Esophagus (tissue), 2 donors: ENCODE measurements at regions not wholly inside any gene's neighbourhood (a gene's known extent, or its start where the extent isn't known, plus 50 kb on each side); places are given as distances from the start of the nearest gene placed in this dataset.

Source experiments
- H3K27ac ChIP-seq, 2 donors: one replicate each; pipeline ENCODE4 v1.5.1; 2013; ENCODE audit warnings: low read depth in 2 of 2, mild to moderate bottlenecking in 2 of 2, inconsistent platforms in 1 of 2, low read length in 1 of 2, moderate library complexity in 1 of 2
- H3K27me3 ChIP-seq, 2 donors: one replicate each; pipeline ENCODE4 v1.6.1; 2013; ENCODE audit warnings: low read length in 2 of 2, control low read depth in 1 of 2, mild to moderate bottlenecking in 1 of 2; ENCODE audit not compliant: insufficient read depth in 2 of 2, control insufficient read depth in 1 of 2
- H3K36me3 ChIP-seq, 2 donors: one replicate each; pipeline ENCODE4 v1.6.1; 2013; ENCODE audit warnings: low read length in 1 of 2; ENCODE audit not compliant: control insufficient read depth in 2 of 2, insufficient read depth in 2 of 2
- H3K4me1 ChIP-seq, 2 donors: one replicate each; pipeline ENCODE4 v1.6.1; 2013; ENCODE audit warnings: low read length in 1 of 2; ENCODE audit not compliant: control insufficient read depth in 2 of 2, insufficient read depth in 2 of 2
- H3K4me3 ChIP-seq, 2 donors: one replicate each; pipeline ENCODE4 v1.5.1; 2013; ENCODE audit warnings: low read length in 2 of 2, mild to moderate bottlenecking in 2 of 2, low read depth in 1 of 2, moderate library complexity in 1 of 2
- H3K9me3 ChIP-seq, 2 donors: one replicate each; pipeline ENCODE4 v1.6.1; 2013; ENCODE audit warnings: mild to moderate bottlenecking in 2 of 2, low read depth in 1 of 2, low read length in 1 of 2, moderate library complexity in 1 of 2; ENCODE audit not compliant: control insufficient read depth in 2 of 2, insufficient read depth in 1 of 2
- WGBS, 2 donors: extraction: QIAGEN DNeasy Blood & Tissue Kit; methylation state at CpG; one replicate each; pipeline ENCODE4 v1.1.7; 2013; 5-methylcytosine and 5-hydroxymethylcytosine counted together
- donor health status: healthy with polysubstance abuse.
- donor health status: Bipolar disorder and iron deficiency.

DNA sequence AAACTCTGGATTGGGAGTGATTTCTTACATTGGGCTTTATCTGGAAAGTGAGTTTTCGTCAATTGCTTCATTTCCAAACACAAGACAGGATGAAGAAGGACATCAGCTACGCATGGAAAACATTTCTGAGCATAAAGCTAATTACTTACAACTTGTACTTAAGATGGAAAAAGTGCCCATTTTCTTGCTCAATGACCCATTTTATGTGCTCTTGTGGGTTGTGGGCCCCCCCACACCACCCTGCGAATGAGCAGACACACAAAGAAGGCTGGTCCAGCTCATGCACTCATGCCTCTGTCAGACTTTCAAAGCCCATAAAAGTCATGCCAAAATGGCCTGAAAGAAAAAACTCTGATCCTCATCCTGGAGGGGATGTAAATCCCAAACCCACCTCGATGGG is 663.0 kb downstream of the AJAP1 start:
- peaks cover 0 to 8% of the 10 kb centered on the region in 2 donors for H3K27me3 ChIP-seq
- no peak overlapping the region for H3K27ac ChIP-seq
- H3K4me1 ChIP-seq, result no peaks in the 10 kb centered on the region
- no peaks in the 10 kb centered on the region for H3K36me3 ChIP-seq
- WGBS, 2 donors, result 75 to 80% methylated on average over 4 of the region's 4 CpGs
- H3K4me3 ChIP-seq, result no peak overlapping the region
- no peaks in the 10 kb centered on the region for H3K9me3 ChIP-seq

DNA sequence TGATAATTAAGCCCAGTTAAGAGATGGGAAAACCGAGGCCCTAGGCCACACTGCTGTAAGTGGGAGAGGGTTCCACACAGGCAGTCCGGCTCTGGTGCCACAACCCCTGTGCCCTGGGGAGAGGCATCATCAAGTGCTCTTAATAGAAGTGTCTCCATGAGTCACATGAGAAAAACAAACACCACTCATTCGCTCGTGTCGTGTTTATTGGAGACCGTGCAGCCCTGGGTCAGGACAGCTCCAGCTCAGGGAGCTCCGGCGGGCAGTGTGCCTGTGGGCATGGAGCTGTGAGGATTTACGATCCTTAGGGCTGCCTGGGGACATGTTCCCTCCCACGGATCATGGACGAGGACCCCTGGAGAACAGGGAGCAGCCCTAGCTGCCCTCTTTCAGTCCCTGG is 658.5 kb downstream of the AJAP1 start:
- H3K4me3 ChIP-seq, result no peak overlapping the region
- H3K9me3 ChIP-seq, result no peaks in the 10 kb centered on the region
- H3K4me1 ChIP-seq, result no peaks in the 10 kb centered on the region
- WGBS, 2 donors, result 49 to 60% methylated on average over 11 of the region's 11 CpGs
- no peaks in the 10 kb centered on the region for H3K36me3 ChIP-seq
- H3K27ac ChIP-seq, result no peak overlapping the region
- H3K27me3 ChIP-seq, result peaks cover 0 to 3% of the 10 kb centered on the region in 2 donors

DNA sequence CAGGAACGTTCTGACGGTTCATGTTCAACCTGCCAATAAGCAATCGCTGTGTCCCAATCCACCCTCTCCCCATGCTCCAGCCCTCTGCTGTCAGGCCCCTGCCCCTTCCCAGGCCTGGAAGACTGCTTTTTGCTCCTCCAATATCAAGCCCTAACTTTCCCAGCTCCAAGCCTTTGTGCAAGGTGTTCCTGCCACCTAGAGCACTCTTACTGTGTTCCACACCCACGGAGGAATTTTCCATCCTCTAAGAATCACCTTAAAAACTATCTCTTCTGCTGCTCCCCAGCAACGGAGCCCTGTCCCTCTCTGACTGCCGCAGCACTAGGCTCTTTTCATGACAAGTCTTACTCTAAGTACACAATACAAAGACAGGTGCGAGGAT is 657.9 kb downstream of the AJAP1 start:
- Histone ChIP-seq H3K36me3 (no peaks in the 10 kb centered on the region), H3K4me3 (no peak overlapping the region), H3K27me3 (peaks cover 0 to 3% of the 10 kb centered on the region in 2 donors), H3K27ac (no peak overlapping the region), H3K9me3 (no peaks in the 10 kb centered on the region), H3K4me1 (no peaks in the 10 kb centered on the region)
- WGBS, 2 donors, result 75 to 82% methylated on average over 7 of the region's 7 CpGs

DNA sequence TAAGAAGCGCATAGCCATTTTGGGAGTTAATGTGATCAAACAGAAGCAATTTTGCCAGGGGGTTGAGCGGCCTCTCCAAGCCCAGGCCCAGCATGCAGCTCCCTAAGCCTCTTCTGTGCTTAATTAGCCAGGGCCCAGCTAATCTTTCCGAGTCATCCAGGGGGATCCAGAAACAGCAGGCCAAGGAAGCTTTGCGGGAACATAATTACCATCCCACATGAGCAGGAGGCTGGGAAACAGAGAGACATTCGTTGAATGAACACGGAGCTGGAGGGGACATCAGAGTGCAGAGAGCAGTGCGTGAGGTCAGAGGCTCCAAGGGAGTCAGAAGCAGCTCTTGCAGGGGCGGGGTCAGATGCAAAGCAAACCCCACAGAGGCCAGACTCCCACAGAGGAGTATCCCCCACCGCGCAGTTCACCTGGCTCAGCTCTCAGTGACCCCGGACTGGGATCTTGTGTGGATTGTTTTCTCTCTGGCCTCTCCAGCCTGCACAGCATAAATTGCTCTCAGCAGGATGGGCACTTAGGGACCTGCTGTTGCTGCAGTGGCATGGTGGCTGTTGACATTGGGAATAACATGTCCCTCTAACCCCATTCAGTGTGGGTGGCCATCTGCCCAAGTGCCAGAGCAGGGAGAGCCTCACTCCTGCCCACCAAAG is 657.4 kb downstream of the AJAP1 start:
- Histone ChIP-seq H3K27ac (no peak overlapping the region), H3K4me1 (no peaks in the 10 kb centered on the region), H3K9me3 (no peaks in the 10 kb centered on the region), H3K27me3 (peaks cover 0 to 3% of the 10 kb centered on the region in 2 donors), H3K4me3 (no peak overlapping the region), H3K36me3 (no peaks in the 10 kb centered on the region)
- WGBS, 2 donors, result 70 to 71% methylated on average over 11 of the region's 11 CpGs

DNA sequence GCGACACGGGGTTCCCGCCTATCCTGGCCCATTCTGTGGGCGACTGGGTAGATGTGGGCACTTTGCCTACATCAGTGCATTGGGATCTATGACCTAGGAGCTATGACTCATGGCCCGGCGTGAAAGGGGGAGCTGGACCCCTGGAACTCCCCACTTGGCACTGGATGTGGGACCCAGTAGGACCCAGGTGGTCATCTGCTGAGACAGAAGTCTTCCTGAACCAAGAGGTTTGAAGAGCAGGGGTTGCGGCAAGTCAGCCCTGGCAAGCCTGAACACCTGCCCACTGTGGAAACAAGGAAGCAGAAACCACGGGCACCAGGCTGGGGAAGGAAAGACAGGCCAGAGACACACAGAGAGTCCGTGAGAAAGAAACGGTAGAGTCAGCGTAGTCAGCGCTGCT is 656.7 kb downstream of the AJAP1 start:
- peaks cover 0 to 3% of the 10 kb centered on the region in 2 donors for H3K27me3 ChIP-seq
- 60 to 64% methylated on average over 12 of the region's 12 CpGs for WGBS, 2 donors

DNA sequence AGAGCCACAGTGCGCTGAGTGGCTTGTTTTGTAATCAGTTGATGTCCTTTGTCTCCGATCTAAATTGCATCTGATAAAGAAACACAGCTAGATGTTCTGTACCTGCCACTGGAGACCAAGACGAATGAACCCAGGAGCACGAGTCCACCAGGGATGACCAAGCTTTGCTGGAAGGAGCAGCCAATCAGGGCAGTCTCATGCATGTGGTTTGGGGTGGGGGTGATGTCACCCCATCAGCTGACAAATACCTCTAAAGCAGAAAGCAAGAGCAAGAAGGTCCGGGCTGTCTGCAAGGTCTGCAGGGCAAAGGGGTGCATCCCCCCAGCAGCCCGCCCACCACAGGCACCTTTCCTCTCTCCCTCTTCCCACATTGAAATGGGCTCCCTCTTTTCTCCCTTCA is 653.8 kb downstream of the AJAP1 start:
- H3K4me1 ChIP-seq, result no peaks in the 10 kb centered on the region
- no peaks in the 10 kb centered on the region for H3K9me3 ChIP-seq
- H3K4me3 ChIP-seq, result no peak overlapping the region
- no peak overlapping the region for H3K27ac ChIP-seq
- H3K36me3 ChIP-seq, result no peaks in the 10 kb centered on the region
- 66 to 69% methylated on average over 6 of the region's 6 CpGs for WGBS, 2 donors
- peaks cover 0 to 4% of the 10 kb centered on the region in 2 donors for H3K27me3 ChIP-seq

More for the DNA sequence above, 656.7 kb downstream of the AJAP1 start:
- H3K27ac ChIP-seq, result no peak overlapping the region
- H3K9me3 ChIP-seq, result no peaks in the 10 kb centered on the region
- H3K36me3 ChIP-seq, result no peaks in the 10 kb centered on the region
- no peak overlapping the region for H3K4me3 ChIP-seq
- H3K4me1 ChIP-seq, result no peaks in the 10 kb centered on the region

DNA sequence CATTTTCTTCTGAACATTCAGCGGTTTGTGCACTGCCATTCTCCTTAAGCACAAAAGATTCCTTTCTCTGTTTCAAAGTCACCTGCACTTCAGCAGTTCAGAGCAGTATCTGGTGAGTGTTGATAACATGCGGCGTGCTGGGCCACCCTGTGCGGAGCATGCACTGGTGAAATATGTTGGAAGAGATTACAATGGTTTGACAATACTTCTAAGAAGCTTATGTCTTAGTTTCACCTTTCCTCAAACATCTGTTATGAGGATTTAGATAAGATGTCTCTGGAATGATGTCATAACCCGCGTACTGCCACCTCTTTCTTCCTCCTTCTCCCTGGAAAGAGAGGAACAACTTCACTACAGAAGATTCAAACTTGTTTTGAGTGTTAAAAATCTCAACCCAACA is 650.3 kb downstream of the AJAP1 start:
- H3K4me1 ChIP-seq, result no peaks in the 10 kb centered on the region
- peaks cover 0 to 1% of the 10 kb centered on the region in 2 donors for H3K9me3 ChIP-seq
- no peaks in the 10 kb centered on the region for H3K36me3 ChIP-seq
- H3K4me3 ChIP-seq, result no peak overlapping the region
- peaks cover 0 to 4% of the 10 kb centered on the region in 2 donors for H3K27me3 ChIP-seq
- no peak overlapping the region for H3K27ac ChIP-seq
- 85 to 87% methylated on average over 6 of the region's 6 CpGs for WGBS, 2 donors

DNA sequence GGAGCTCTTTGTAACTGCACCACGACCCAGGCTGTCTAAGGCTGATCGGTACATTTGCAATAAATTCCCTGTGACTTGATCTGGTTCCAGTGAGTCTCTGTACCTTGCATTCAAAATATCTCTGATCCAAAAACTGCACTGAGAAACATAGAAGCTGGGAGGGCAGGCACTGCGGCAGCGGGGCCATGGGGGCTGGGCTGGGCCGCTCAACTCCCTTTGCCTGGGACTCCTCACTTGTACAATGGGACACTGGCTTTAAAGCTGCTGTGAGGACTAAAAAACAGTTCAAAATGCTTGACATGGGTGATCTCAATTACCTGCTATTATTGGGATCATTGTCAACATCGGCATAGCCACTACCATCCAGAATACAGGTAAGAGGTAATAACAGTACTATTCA is 644.0 kb downstream of the AJAP1 start:
- peaks cover 0 to 2% of the 10 kb centered on the region in 2 donors for H3K27me3 ChIP-seq
- peaks cover 0 to 1% of the 10 kb centered on the region in 2 donors for H3K9me3 ChIP-seq
- H3K27ac ChIP-seq, result no peak overlapping the region
- H3K36me3 ChIP-seq, result no peaks in the 10 kb centered on the region
- peaks cover 0 to 4% of the 10 kb centered on the region in 2 donors for H3K4me1 ChIP-seq
- no peak overlapping the region for H3K4me3 ChIP-seq
- 89% methylated on average over 6 of the region's 6 CpGs for WGBS, 2 donors

DNA sequence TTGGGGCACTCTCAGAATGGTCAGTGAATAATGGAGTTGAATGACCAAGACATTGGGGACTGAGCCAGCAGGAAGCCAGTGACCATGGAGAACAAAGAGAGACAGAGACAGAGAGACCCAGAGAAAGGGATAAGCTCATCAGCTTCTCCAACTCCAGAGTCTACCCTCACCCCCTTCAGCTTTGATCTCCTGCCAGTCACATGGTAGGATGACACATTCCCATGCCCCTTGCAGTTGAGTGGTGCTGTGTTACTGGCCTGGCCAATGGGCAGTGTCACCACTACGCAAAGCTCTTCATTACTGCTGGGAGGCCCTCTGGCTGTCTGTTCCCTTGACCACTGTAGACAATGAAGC is 643.5 kb downstream of the AJAP1 start:
- Histone ChIP-seq H3K4me3 (no peak overlapping the region), H3K27me3 (peaks cover 0 to 2% of the 10 kb centered on the region in 2 donors), H3K27ac (no peak overlapping the region), H3K9me3 (peaks cover 0 to 1% of the 10 kb centered on the region in 2 donors), H3K4me1 (peaks cover 0 to 4% of the 10 kb centered on the region in 2 donors), H3K36me3 (no peaks in the 10 kb centered on the region)
- 86 to 95% methylated on average over 1 of the region's 1 CpG for WGBS, 2 donors

DNA sequence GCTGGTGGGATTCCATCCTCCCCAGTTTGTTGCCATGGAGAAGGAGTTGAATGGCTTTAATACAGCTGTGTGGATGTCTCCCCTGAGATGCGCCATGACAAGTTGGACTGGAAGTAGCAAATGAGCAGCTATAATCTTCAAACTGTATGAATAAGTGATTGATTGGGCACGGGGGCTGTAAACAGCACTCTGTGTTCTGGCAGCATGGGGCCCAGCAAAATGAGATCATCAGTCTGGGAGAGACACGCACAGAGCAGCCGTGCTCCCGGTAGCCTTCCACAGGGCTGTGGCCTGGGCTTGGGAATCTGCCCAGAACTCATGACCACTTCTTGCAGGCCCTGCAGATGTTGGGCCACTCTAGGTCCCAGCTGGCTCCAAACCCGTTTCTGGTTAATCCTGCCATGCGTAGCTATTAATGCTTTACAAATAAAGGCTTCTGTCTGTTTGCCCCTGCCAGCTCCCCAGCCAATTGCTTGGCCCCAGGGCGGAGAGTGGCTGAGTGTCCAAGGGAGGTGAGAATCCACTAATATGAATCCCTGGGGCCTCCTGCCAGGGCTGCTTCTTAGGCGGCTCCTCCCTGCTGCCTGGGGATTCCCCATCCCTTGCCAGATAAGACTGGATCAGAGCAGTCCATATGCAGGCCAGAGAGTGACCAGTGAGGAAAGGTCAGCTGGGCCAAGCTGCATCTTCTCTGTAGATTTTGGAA is 642.9 kb downstream of the AJAP1 start:
- H3K27me3 ChIP-seq, result peaks cover 0 to 2% of the 10 kb centered on the region in 2 donors
- H3K4me3 ChIP-seq, result no peak overlapping the region
- H3K4me1 ChIP-seq, result peaks cover 0 to 4% of the 10 kb centered on the region in 2 donors
- no peak overlapping the region for H3K27ac ChIP-seq
- 27 to 44% methylated on average over 9 of the region's 9 CpGs for WGBS, 2 donors
- peaks cover 0 to 1% of the 10 kb centered on the region in 2 donors for H3K9me3 ChIP-seq
- H3K36me3 ChIP-seq, result no peaks in the 10 kb centered on the region
